ENCODE measurements at regions not wholly inside any gene's neighbourhood (a gene's known extent, or its start where the extent isn't known, plus 50 kb on each side); places are given as distances from the start of the nearest gene placed in this dataset.

GRCh38 chr17:55830699-55831471 is 80.0 kb downstream of the PCTP start:
- Histone ChIP-seq H3K27ac (ENCODE audit: low read depth, low read length) (no peak overlapping the region), H2BK12ac (ENCODE audit: low read depth, low read length) (no peak overlapping the region), H2BK20ac (ENCODE audit: low read length) (no peak overlapping the region), H3K4me2 (ENCODE audit: insufficient read depth in 1 of 2, low read depth in 2 of 2, low read length in 2 of 2) (no peak overlapping the region), H3K9ac (replicated peaks in 1 of 4; ENCODE audit: extremely low read depth in 1 of 4, low read depth in 3 of 4, low read length in 3 of 4) (no peak overlapping the region), H3K9me3 (ENCODE audit: insufficient read depth in 2 of 2, low read depth in 1 of 2, low read length in 1 of 2) (no peaks in the 10 kb centered on the region), H4K20me1 (replicated peaks in 1 of 2; ENCODE audit: control insufficient read depth in 1 of 2, insufficient read depth in 2 of 2, low read length in 2 of 2) (no peaks in the 10 kb centered on the region), H3K27me3 (replicated peaks in 1 of 4; ENCODE audit: control insufficient read depth in 3 of 4, extremely low read depth in 1 of 4, insufficient read depth in 3 of 4, low read length in 3 of 4) (no peaks in the 10 kb centered on the region), H3K14ac (ENCODE audit: insufficient read length) (no peak overlapping the region), H3K56ac (replicated peaks; ENCODE audit: insufficient read length, low read depth, low read length) (no peak overlapping the region), H2AK5ac (ENCODE audit: low read depth, low read length) (no peak overlapping the region), H3K23me2 (ENCODE audit: low read depth, low read length) (no peaks in the 10 kb centered on the region), H4K91ac (replicated peaks; ENCODE audit: insufficient read length, low read length) (no peak overlapping the region), H3K18ac (ENCODE audit: extremely low read depth, low read length) (no peak overlapping the region), H3K4ac (replicated peaks; ENCODE audit: insufficient read length, low read depth, low read length) (no peak overlapping the region), H2BK5ac (ENCODE audit: low read depth, low read length) (no peak overlapping the region), H2AFZ (ENCODE audit: low read length) (no peak overlapping the region), H2BK120ac (replicated peaks; ENCODE audit: low read depth, low read length) (no peak overlapping the region), H3K23ac (ENCODE audit: insufficient read length) (no peak overlapping the region), H3K79me2 (ENCODE audit: control insufficient read depth in 1 of 2, insufficient read depth in 2 of 2, low read length in 2 of 2) (no peaks in the 10 kb centered on the region), H4K5ac (ENCODE audit: insufficient read length, low read depth, low read length) (no peak overlapping the region), H3K36me3 (ENCODE audit: control insufficient read depth in 2 of 4, insufficient read depth in 4 of 4, low read length in 3 of 4) (no peaks in the 10 kb centered on the region), H4K8ac (ENCODE audit: extremely low read depth, insufficient read depth, low read length) (peak overlapping the region; percentile 71; the same call in 1 of the 2 replicates), H3K79me1 (ENCODE audit: low read depth, low read length) (no peaks in the 10 kb centered on the region), H3K4me3 (ENCODE audit: extremely low read depth in 1 of 4, insufficient read depth in 2 of 4, low read depth in 3 of 4, low read length in 4 of 4) (no peak overlapping the region), H3K4me1 (replicated peaks in 1 of 4; ENCODE audit: control insufficient read depth in 3 of 4, insufficient read depth in 4 of 4, low read length in 3 of 4) (no peaks in the 10 kb centered on the region), H2BK15ac (ENCODE audit: low read length) (no peak overlapping the region)
- DNase-seq (ENCODE audit: low read depth in 1 of 2, low spot score in 2 of 2) = no peak
- TF ChIP-seq RXRA (IDR thresholded peaks at IDR 0.05; ENCODE audit: insufficient read depth, low read depth, low read length) = no peak
- no peak for TF ChIP-seq BACH1 (IDR thresholded peaks at IDR 0.05; ENCODE audit: low read length)
- TF ChIP-seq NANOG (IDR thresholded peaks at IDR 0.05; ENCODE audit: insufficient read depth, low read depth, low read length, poor library complexity, severe bottlenecking) = no peak
- TF ChIP-seq TEAD4 (IDR thresholded peaks at IDR 0.05; ENCODE audit: low read depth, low read length) = no peak
- TF ChIP-seq TAF1 (IDR thresholded peaks at IDR 0.05; ENCODE audit: low read depth, low read length) = no peak
- TF ChIP-seq SP2 (IDR thresholded peaks at IDR 0.05; ENCODE audit: low read length) = no peak
- TF ChIP-seq SRF (IDR thresholded peaks at IDR 0.05; ENCODE audit: low read depth, low read length) = no peak
- TF ChIP-seq SIN3A (conservative IDR thresholded peaks at IDR 0.05 in 1 of 2, IDR thresholded peaks at IDR 0.05 in 1 of 2; ENCODE audit: low read depth in 1 of 2, low read length in 2 of 2) = no peak
- no peak for TF ChIP-seq RFX5 (IDR thresholded peaks at IDR 0.05; ENCODE audit: borderline replicate concordance, low read depth, low read length)
- no peak for TF ChIP-seq CEBPB (IDR thresholded peaks at IDR 0.05; ENCODE audit: low read depth, low read length)
- TF ChIP-seq POU5F1 (IDR thresholded peaks at IDR 0.05; ENCODE audit: low read depth, low read length) = no peak
- ChIA-PET CTCF (ENCODE audit: partially characterized antibody) (interaction anchor here (0.6 to 1.8 kb wide), 4 partner anchors 8 to 848 kb away, joined by 3 to 5 read pairs (median 4); no protein-coding TSS in a partner anchor), POLR2A (ENCODE audit: partially characterized antibody) (no interaction called here)
- no peak for FAIRE-seq
- WGBS, 2 experiments (ENCODE audit: extremely low coverage in 1 of 2, insufficient coverage in 1 of 2, insufficient read length in 1 of 2, insufficient replicate concordance in 2 of 2, low coverage in 1 of 2, low lambda C conversion rate in 2 of 2, missing lambda C conversion rate in 1 of 2) = 91% methylated on average over 10 of the region's 10 CpGs; no CpG with 5 or more reads in 1 of the 2 experiments
